IPS-20b (cell line): ENCODE measurements at regions not wholly inside any gene's neighbourhood (a gene's known extent, or its start where the extent isn't known, plus 50 kb on each side); places are given as distances from the start of the nearest gene placed in this dataset.
"Not testable (repeated sequence)": the region's sequence is repeated elsewhere in the genome, so short reads cannot be mapped to it uniquely, and the experiment has no call there.

ENCODE experiments used
- H3K27ac ChIP-seq: one replicate; pipeline ENCODE4 v1.5.1; 2013; ENCODE audit warnings: low read length
- H3K27me3 ChIP-seq: 2 replicates; pipeline ENCODE4 v1.6.1; 2013; ENCODE audit warnings: mild to moderate bottlenecking, low read length, inconsistent platforms; ENCODE audit not compliant: insufficient read depth
- H3K36me3 ChIP-seq: 2 replicates; pipeline ENCODE4 v1.6.1; 2013; ENCODE audit warnings: low read depth, mild to moderate bottlenecking, inconsistent platforms, low read length, moderate library complexity; ENCODE audit not compliant: insufficient read depth
- H3K4me1 ChIP-seq: 2 replicates; pipeline ENCODE4 v1.6.1; 2013; ENCODE audit warnings: mild to moderate bottlenecking, control low read depth, inconsistent platforms, low read length, moderate library complexity; ENCODE audit not compliant: insufficient read depth
- H3K4me3 ChIP-seq: 2 replicates; pipeline ENCODE4 v1.5.1; 2013; ENCODE audit warnings: mild to moderate bottlenecking, low read length, inconsistent platforms
- H3K9ac ChIP-seq: 2 replicates; pipeline ENCODE4 v1.6.1; 2013; ENCODE audit warnings: low read depth, mild to moderate bottlenecking, inconsistent platforms, low read length, moderate library complexity
- H3K9me3 ChIP-seq: 2 replicates; pipeline ENCODE4 v1.6.1; 2013; ENCODE audit warnings: mild to moderate bottlenecking, low read depth, low read length, inconsistent platforms; ENCODE audit not compliant: insufficient read depth

DNA sequence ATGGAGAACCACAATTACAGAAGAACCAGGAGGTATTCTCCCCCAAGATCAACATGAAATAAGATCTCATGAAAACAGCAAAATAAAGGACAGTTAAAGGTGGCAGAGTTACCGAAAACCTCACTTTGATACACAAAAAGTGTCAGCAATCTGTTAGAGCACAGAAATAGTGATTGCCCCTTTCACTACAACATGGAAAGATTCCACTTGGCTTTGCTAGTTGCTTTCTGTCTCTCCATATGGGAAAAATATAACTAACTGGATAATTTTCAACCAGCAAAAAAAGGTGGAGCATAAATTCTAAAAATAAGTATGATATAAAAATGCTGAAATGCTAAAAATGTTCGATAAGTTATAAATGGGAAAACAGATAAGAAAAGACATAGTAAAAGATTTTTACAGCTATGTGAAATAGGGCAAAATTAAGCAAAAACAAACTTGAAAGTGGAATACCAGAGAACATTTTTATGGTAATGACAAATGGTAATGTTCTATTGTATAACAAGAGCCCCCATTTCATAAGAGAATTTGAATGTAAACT is 90.2 kb downstream of the GPR85 start:
- Histone ChIP-seq H3K9me3 (no peaks in the 10 kb centered on the region), H3K27ac (no peak overlapping the region), H3K36me3 (no peaks in the 10 kb centered on the region), H3K4me3 (no peak overlapping the region), H3K9ac (no peak overlapping the region), H3K4me1 (no peaks in the 10 kb centered on the region), H3K27me3 (no peaks in the 10 kb centered on the region)

- Histone ChIP-seq H3K27ac (no peak overlapping the region), H3K4me3 (no peak overlapping the region), H3K27me3 (no peaks in the 10 kb centered on the region), H3K4me1 (no peaks in the 10 kb centered on the region), H3K9me3 (no peaks in the 10 kb centered on the region), H3K36me3 (no peaks in the 10 kb centered on the region), H3K9ac (no peak overlapping the region)
Observed at GRCh38 chr7:112995059-112995824, 91.4 kb downstream of the GPR85 start.

DNA sequence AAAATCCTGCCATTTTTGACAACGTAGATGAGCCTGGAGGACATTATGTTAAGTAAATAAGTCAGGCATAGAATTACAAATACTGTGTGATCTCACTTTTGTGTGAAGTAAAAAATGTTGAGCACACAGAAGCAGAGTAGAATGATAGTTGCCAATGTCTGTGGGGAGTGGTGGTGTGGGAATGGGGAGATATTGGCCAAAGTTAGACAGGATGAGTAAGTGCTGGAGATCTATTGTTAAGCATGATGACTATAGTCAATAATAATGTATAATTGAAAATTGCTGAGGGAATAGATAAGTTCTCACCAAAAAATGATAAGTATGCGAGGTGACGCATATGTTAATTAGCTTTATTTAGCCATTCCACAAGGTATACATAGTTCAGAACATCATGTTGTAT is 92.0 kb downstream of the GPR85 start:
- H3K4me3 ChIP-seq, result no peak overlapping the region
- no peak overlapping the region for H3K9ac ChIP-seq
- H3K4me1 ChIP-seq, result no peaks in the 10 kb centered on the region
- no peaks in the 10 kb centered on the region for H3K27me3 ChIP-seq
- H3K9me3 ChIP-seq, result no peaks in the 10 kb centered on the region
- no peak overlapping the region for H3K27ac ChIP-seq
- H3K36me3 ChIP-seq, result no peaks in the 10 kb centered on the region

DNA sequence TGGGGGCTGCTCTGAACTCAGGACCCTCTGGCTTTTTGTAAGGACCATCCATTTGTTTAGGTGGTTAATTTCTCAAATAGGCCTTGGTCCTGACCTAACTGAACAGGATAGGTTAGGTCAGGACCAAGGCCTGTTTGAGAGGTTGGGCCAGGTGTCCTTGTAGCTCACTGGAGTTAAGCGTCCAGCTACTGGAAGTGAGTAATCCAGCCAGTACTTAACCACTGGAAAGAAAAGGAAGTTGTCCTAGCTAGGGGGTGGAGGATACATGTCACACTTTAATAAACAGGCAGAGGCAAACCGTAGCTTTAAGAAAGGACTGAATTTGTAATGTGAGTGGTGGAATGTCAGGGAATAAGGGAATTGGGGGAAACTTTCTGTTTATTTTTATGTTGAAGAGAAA is 96.0 kb downstream of the GPR85 start:
- H3K4me1 ChIP-seq, result peaks cover 7% of the 10 kb centered on the region; the same call in 1 of the 2 replicates
- H3K9ac ChIP-seq, result no peak overlapping the region
- H3K36me3 ChIP-seq, result no peaks in the 10 kb centered on the region
- no peak overlapping the region for H3K27ac ChIP-seq
- no peaks in the 10 kb centered on the region for H3K27me3 ChIP-seq
- no peaks in the 10 kb centered on the region for H3K9me3 ChIP-seq
- no peak overlapping the region for H3K4me3 ChIP-seq

DNA sequence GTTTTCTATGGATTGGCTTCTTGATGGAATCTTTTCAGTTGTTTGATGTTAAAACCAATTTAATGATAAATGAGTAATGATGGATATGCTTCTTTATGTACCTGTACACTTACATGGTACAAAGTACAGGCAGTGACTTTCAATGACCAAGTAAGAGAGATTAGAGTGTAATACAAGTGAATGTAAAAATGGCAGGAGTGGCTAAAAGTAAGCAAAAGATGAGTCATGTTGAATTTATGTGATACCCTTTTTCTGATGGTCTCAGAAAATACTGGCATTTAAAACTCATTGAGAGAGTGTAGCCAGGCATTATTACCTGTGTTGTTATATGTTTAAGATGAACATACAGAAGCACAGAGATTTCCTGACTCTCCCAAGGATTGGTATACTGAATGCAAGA is 97.1 kb downstream of the GPR85 start:
- Histone ChIP-seq H3K9me3 (no peaks in the 10 kb centered on the region), H3K27me3 (no peaks in the 10 kb centered on the region), H3K36me3 (no peaks in the 10 kb centered on the region), H3K9ac (no peak overlapping the region), H3K4me3 (no peak overlapping the region), H3K4me1 (peaks cover 7% of the 10 kb centered on the region; the same call in 1 of the 2 replicates), H3K27ac (no peak overlapping the region)

DNA sequence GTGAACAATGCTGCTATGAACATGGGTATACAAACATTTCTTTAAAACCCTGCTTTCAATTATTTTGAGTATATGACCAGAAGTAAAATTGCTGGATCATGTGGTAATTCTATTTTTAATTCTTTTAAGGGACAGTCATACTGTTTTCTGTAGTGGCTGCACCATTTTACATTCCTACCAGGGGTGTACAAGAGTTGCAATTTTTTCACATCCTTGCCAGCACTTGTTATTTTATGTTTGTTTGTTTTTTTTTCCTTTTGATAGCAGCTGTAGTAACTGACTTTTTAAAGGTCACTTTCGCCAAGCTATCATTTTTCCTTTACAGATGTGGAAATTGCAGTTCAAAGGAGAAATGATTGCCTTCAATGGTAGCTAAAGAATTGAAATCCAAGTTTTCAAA is 99.5 kb downstream of the GPR85 start:
- H3K4me1 ChIP-seq, result peaks cover 7% of the 10 kb centered on the region; the same call in 1 of the 2 replicates
- no peak overlapping the region for H3K27ac ChIP-seq
- H3K9ac ChIP-seq, result no peak overlapping the region
- H3K36me3 ChIP-seq, result no peaks in the 10 kb centered on the region
- no peak overlapping the region for H3K4me3 ChIP-seq
- no peaks in the 10 kb centered on the region for H3K27me3 ChIP-seq
- H3K9me3 ChIP-seq, result no peaks in the 10 kb centered on the region

DNA sequence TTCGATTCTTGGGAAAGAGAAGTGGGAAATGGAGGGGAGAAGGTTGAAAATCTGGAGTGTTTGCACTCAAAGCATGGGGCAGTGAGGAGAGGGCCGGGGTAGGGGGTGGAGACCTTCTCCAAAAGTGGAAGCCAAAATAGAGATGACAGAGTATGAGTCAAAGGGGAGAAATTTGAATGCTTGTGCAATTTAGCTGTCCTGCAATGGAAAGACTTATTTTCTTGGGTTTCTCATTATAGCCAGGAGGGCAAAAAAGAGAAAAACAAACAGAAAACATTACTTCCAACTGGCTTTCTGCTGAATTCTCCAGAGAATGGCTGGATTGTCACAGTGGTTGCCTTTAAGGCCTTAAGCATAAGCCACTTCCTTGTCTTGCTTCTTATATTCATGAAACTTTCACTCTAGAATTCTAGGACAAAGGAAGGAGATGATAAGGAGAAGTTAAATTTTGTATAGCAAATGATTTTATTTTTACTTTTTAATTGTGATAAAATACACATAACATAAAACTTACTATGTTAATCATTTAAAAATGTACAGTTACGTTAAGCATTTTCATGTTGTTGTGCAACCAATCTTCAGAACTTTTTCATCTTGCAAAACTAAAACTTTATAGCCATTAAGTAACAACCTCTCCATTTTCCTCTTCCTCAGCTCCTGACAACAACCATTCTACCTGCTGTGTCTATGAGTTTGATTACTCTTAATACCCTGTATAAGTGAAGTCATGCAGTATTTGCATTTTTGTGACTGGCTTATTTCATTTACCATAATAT is 100.2 kb downstream of the GPR85 start:
- H3K9me3 ChIP-seq, result no peaks in the 10 kb centered on the region
- H3K27me3 ChIP-seq, result no peaks in the 10 kb centered on the region
- peaks cover 7% of the 10 kb centered on the region; the same call in 1 of the 2 replicates for H3K4me1 ChIP-seq
- no peak overlapping the region for H3K9ac ChIP-seq
- no peaks in the 10 kb centered on the region for H3K36me3 ChIP-seq
- no peak overlapping the region for H3K4me3 ChIP-seq
- no peak overlapping the region for H3K27ac ChIP-seq

DNA sequence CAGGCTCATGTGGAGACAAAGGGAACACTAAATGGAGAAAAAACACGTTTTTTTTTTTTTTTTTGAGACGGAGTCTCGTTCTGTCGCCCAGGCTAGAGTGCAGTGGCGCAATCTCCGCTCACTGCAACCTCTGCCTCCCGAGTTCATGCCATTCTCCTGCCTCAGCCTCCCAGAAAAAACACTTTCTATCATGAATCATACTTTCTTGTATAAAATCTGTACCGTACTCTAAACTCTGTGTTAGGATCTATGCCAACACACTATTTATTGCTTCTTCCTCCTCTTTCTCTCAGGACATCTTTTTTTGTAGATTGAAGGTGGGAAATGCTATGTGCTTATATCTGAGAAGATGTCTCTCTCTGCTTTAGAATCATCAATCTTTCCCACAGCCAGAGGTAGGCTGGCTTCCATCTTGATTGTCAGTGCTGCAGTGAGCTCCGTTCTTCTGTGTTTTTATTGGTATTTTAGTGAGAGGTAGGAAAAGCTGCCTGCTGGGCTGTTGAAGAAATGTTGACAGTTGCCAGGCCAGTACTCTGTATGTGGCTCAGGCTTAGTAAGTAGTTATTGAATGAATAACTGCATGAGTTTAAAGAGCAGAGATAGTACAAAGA is 101.1 kb downstream of the GPR85 start:
- H3K27ac ChIP-seq, result no peak overlapping the region

DNA sequence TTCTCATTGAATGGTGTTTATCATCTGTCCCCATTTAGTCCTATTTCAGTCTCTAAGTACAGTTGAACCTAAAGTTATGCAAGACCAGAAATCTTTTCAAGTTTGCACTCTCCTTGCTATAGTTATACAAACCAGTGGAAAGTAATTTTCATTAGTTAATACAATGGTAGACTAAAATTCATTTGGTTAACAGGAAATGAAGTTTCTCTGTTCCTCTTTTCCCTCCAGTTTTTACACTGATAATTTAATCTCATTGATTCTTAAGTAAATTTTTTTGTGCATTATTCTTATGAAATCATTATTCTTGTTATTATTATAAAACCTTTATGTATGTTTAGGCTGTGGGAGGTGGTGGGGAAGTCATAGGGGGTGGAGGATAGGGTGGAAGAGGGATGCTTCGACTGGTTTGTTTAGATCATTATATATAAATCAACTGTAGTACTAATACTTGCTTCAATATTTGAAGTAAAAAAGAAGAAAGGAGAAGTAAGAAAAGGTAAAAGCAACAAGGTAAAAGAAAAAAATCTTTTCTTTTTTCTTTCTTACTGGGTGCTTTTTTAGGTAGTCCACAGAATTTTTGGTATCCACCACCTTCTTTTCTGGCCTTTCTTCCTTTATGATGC is 104.1 kb downstream of the GPR85 start:
- Histone ChIP-seq H3K27ac (no peak overlapping the region), H3K4me3 (no peak overlapping the region), H3K9me3 (no peaks in the 10 kb centered on the region), H3K27me3 (no peaks in the 10 kb centered on the region), H3K4me1 (no peaks in the 10 kb centered on the region), H3K36me3 (no peaks in the 10 kb centered on the region), H3K9ac (no peak overlapping the region)

More for the DNA sequence above, 101.1 kb downstream of the GPR85 start:
- no peaks in the 10 kb centered on the region for H3K27me3 ChIP-seq
- H3K4me1 ChIP-seq, result peaks cover 7% of the 10 kb centered on the region; the same call in 1 of the 2 replicates
- H3K4me3 ChIP-seq, result no peak overlapping the region
- H3K36me3 ChIP-seq, result no peaks in the 10 kb centered on the region
- H3K9me3 ChIP-seq, result no peaks in the 10 kb centered on the region
- no peak overlapping the region for H3K9ac ChIP-seq

DNA sequence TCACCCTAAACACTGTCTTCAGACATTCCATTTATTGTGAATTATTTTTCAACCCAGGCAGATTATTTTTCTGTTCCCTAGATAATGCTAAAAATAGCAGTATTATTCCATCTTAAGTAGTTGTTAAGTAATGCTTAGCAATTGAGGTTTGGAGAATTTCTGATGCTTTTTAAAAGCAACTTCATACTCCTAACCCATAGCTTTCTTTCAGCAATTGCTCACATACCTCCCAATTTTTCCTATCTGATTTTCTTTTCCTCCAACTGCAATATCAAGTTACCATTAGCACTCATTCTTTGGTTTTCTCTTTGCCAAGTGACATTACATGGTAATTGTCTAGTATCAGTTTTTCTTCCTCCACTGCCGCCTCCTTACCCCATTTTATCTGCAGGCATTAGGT is 104.7 kb downstream of the GPR85 start:
- H3K4me1 ChIP-seq, result no peaks in the 10 kb centered on the region
- no peaks in the 10 kb centered on the region for H3K27me3 ChIP-seq
- H3K4me3 ChIP-seq, result no peak overlapping the region
- H3K36me3 ChIP-seq, result no peaks in the 10 kb centered on the region
- H3K9me3 ChIP-seq, result no peaks in the 10 kb centered on the region
- H3K27ac ChIP-seq, result no peak overlapping the region
- H3K9ac ChIP-seq, result no peak overlapping the region

- H3K9ac ChIP-seq, H3K36me3 ChIP-seq, H3K9me3 ChIP-seq, H3K4me3 ChIP-seq, H3K27me3 ChIP-seq, H3K4me1 ChIP-seq, H3K27ac ChIP-seq: not testable (repeated sequence)
Observed at GRCh38 chr7:112979055-112979454, 107.6 kb downstream of the GPR85 start.
